Gastroesophageal sphincter (tissue), 3 donors: ENCODE measurements at regions not wholly inside any gene's neighbourhood (a gene's known extent, or its start where the extent isn't known, plus 50 kb on each side); places are given as distances from the start of the nearest gene placed in this dataset.

Experiments used
- POLR2A ChIP-seq, 2 donors: fragments of 450-650 bp; IDR thresholded peaks; one replicate each; pipeline ENCODE4 v1.6.1; 2017; ENCODE audit warnings: antibody characterized with exemption in 2 of 2, mild to moderate bottlenecking in 2 of 2, moderate library complexity in 1 of 2
- TF ChIP-seq, protein P1 (sequence below), 4 experiments: fragments of 200-600 bp in 2 of 4; fragments of 450-650 bp in 2 of 4; sonication (generic) in 1 of 4; IDR thresholded peaks; one replicate each; pipeline ENCODE4 v1.5.1; 2017 to 2019; ENCODE audit warnings: antibody characterized with exemption in 4 of 4, mild to moderate bottlenecking in 2 of 4, moderate library complexity in 2 of 4

DNA sequence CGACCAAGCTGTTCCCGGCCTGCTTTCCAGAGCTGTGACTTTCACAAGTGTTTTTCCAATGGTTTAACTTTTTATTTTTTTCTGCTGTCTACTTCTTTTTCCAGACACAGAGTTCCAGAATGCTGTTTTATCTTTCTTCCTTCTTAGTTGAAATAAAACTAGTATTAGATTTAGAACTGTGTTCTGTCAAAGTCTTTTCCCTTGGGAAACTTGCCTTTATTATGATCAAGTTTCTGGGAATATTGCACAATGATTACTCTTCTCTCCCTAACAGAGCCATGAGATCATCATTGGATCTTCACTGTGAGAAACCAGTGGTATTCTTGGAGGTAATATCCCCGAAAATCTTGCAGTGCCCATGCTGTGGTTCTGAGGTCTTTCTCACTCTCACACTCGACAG is 104.9 kb upstream of the KCND2 start:
- TF ChIP-seq POLR2A (IDR thresholded peaks at IDR 0.05) = no peak
- TF ChIP-seq, protein P1, sequence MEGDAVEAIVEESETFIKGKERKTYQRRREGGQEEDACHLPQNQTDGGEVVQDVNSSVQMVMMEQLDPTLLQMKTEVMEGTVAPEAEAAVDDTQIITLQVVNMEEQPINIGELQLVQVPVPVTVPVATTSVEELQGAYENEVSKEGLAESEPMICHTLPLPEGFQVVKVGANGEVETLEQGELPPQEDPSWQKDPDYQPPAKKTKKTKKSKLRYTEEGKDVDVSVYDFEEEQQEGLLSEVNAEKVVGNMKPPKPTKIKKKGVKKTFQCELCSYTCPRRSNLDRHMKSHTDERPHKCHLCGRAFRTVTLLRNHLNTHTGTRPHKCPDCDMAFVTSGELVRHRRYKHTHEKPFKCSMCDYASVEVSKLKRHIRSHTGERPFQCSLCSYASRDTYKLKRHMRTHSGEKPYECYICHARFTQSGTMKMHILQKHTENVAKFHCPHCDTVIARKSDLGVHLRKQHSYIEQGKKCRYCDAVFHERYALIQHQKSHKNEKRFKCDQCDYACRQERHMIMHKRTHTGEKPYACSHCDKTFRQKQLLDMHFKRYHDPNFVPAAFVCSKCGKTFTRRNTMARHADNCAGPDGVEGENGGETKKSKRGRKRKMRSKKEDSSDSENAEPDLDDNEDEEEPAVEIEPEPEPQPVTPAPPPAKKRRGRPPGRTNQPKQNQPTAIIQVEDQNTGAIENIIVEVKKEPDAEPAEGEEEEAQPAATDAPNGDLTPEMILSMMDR (IDR thresholded peaks at IDR 0.05) = no peak
